Tibial nerve (tissue), 4 donors: ENCODE measurements at regions not wholly inside any gene's neighbourhood (a gene's known extent, or its start where the extent isn't known, plus 50 kb on each side); places are given as distances from the start of the nearest gene placed in this dataset.

Experiments
- DNase-seq, 2 donors: peaks; one replicate each; pipeline ENCODE4 v3.0.0-alpha.2; 2019; ENCODE audit warnings: low spot score in 2 of 2
- H3K27ac ChIP-seq, 4 donors: fragments of 200-600 bp; sonication (generic) in 3 of 4; one replicate each; pipeline ENCODE4 v1.5.1; 2017 to 2019; ENCODE audit warnings: mild to moderate bottlenecking in 1 of 4
- H3K27me3 ChIP-seq, 2 donors: fragments of 200-600 bp; sonication (generic) in 1 of 2; one replicate each; pipeline versions ENCODE4 v1.5.1 to v1.6.0; 2017 to 2019
- H3K36me3 ChIP-seq, 3 donors: fragments of 200-600 bp; sonication (generic); one replicate each; pipeline ENCODE4 v1.5.1; 2018 to 2019
- H3K4me1 ChIP-seq, 4 donors: fragments of 200-600 bp; sonication (generic) in 3 of 4; one replicate each; pipeline ENCODE4 v1.5.1; 2017 to 2019
- H3K4me3 ChIP-seq, 4 donors: fragments of 200-600 bp; sonication (generic) in 3 of 4; one replicate each; pipeline ENCODE4 v1.5.1; 2017 to 2019; ENCODE audit warnings: mild to moderate bottlenecking in 1 of 4, moderate library complexity in 1 of 4
- H3K9me3 ChIP-seq, 4 donors: fragments of 200-600 bp; sonication (generic) in 3 of 4; one replicate each; pipeline ENCODE4 v1.5.1; 2017 to 2019
- EP300 ChIP-seq, 2 donors: sonication (generic); formaldehyde crosslinking; IDR thresholded peaks; one replicate each; pipeline ENCODE4 v1.6.1; 2017; ENCODE audit warnings: antibody characterized with exemption in 2 of 2, mild to moderate bottlenecking in 1 of 2
- POLR2A ChIP-seq, 2 donors: fragments of 450-650 bp; IDR thresholded peaks; one replicate each; pipeline ENCODE4 v1.6.1; 2017; ENCODE audit warnings: antibody characterized with exemption in 2 of 2, mild to moderate bottlenecking in 2 of 2, moderate library complexity in 2 of 2
- WGBS, 2 donors: methylation state at CpG; one replicate each; pipeline ENCODE4 v1.1.5; 2018; 5-methylcytosine and 5-hydroxymethylcytosine counted together
- TF ChIP-seq, protein P1 (sequence below), 5 experiments: fragments of 200-600 bp in 3 of 5; fragments of 450-650 bp in 2 of 5; sonication (generic) in 3 of 5; IDR thresholded peaks; one replicate each; pipeline ENCODE4 v1.5.1; 2016 to 2019; ENCODE audit warnings: antibody characterized with exemption in 5 of 5, mild to moderate bottlenecking in 3 of 5, moderate library complexity in 2 of 5

DNA sequence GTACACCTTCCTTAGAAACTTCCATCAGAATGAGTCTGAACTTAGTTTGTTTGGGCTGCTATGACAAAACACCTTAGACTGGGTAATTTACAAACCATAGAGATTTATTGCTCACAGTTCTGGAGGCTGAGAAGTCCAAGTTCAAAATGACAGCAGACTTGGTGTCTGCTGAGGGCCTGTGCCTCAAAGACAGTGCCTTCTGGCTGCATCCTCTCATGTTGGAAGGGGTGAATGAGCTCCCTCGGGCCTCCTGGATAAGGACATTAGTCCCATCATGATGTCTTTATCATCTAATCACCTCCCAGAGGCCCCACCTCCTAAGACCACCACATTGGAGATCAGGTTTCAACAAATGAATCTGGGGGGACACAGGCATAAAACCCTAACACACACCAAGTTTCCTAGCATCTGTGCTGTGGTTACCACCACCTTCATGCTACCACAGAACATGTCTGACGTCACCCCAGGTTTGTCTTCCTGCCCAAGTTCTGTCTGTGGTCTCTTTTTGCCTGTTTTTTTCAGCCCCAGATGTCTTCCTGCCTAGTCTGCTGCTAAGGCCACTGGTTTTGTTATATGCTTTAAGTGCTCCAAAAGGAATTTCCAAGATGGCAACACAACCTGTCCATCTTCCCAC is 150.9 kb upstream of the COBL start:
- no peaks in the 10 kb centered on the region for H3K36me3 ChIP-seq
- no peak overlapping the region for H3K4me3 ChIP-seq
- H3K27ac ChIP-seq: no peak overlapping the region
- no peaks in the 10 kb centered on the region for H3K9me3 ChIP-seq
- H3K27me3 ChIP-seq: peaks cover 0 to 6% of the 10 kb centered on the region in 2 donors
- TF ChIP-seq EP300 (IDR thresholded peaks at IDR 0.05): no peak
- TF ChIP-seq, protein P1, sequence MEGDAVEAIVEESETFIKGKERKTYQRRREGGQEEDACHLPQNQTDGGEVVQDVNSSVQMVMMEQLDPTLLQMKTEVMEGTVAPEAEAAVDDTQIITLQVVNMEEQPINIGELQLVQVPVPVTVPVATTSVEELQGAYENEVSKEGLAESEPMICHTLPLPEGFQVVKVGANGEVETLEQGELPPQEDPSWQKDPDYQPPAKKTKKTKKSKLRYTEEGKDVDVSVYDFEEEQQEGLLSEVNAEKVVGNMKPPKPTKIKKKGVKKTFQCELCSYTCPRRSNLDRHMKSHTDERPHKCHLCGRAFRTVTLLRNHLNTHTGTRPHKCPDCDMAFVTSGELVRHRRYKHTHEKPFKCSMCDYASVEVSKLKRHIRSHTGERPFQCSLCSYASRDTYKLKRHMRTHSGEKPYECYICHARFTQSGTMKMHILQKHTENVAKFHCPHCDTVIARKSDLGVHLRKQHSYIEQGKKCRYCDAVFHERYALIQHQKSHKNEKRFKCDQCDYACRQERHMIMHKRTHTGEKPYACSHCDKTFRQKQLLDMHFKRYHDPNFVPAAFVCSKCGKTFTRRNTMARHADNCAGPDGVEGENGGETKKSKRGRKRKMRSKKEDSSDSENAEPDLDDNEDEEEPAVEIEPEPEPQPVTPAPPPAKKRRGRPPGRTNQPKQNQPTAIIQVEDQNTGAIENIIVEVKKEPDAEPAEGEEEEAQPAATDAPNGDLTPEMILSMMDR (IDR thresholded peaks at IDR 0.05): no peak
- no peak for TF ChIP-seq POLR2A (IDR thresholded peaks at IDR 0.05)
- 64 to 75% methylated on average over 2 of the region's 2 CpGs for WGBS, 2 donors
- no peak for DNase-seq
- peaks cover 0 to 6% (median 0%) of the 10 kb centered on the region in 4 donors for H3K4me1 ChIP-seq

DNA sequence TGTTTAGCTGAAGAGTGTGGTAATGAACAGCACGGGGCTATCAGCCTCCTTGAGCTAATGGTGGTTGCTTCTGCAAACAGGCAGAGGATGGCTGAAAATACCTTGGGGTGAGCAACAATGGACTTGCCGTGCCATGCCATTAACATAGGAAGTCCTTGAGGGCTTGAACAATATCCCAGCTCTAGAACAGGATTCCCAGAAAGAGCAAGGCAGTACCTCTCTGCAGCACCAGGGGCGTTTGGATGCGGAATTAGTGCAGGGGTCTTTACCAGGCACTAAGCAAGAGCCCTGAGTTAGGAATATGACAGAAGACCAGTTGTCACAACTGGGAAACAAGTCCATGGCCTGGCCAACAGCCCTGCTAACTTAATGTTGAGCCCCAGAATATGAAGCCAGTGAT is 143.2 kb upstream of the COBL start:
- no peak for TF ChIP-seq POLR2A (IDR thresholded peaks at IDR 0.05)
- TF ChIP-seq, protein P1 (IDR thresholded peaks at IDR 0.05): no peak
- no peaks in the 10 kb centered on the region for H3K27me3 ChIP-seq
- WGBS, 2 donors: 75 to 81% methylated on average over 4 of the region's 4 CpGs

DNA sequence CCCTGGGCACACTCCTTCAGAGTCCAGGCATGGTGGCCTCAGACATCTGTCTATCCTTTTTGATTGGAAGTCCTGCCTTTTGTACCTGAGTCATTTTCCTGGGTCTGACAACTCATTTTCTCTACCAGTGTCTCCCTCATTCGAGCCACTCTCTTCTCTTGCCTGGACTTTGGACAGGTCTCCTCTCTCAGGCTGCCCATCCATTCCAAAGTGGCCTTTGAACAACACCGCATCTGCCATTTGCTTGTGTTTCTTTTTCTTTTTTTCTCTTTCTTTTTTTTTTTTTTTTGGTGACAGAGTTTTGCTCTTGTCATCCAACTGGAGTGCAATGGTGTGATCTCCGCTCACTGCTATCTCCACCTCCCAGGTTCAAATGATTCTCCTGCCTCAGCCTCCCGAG is 142.1 kb upstream of the COBL start:
- H3K4me3 ChIP-seq: no peak overlapping the region
- H3K27me3 ChIP-seq: no peaks in the 10 kb centered on the region
- no peaks in the 10 kb centered on the region for H3K9me3 ChIP-seq
- WGBS, 2 donors: 94 to 97% methylated on average over 4 of the region's 4 CpGs
- DNase-seq: no peak
- TF ChIP-seq EP300 (IDR thresholded peaks at IDR 0.05): no peak
- TF ChIP-seq, protein P1 (IDR thresholded peaks at IDR 0.05): no peak
- TF ChIP-seq POLR2A (IDR thresholded peaks at IDR 0.05): no peak
- no peaks in the 10 kb centered on the region for H3K4me1 ChIP-seq
- no peak overlapping the region for H3K27ac ChIP-seq
- no peaks in the 10 kb centered on the region for H3K36me3 ChIP-seq

More for the DNA sequence above, 143.2 kb upstream of the COBL start:
- H3K36me3 ChIP-seq: no peaks in the 10 kb centered on the region
- H3K4me1 ChIP-seq: no peaks in the 10 kb centered on the region
- H3K27ac ChIP-seq: no peak overlapping the region
- H3K9me3 ChIP-seq: no peaks in the 10 kb centered on the region
- H3K4me3 ChIP-seq: no peak overlapping the region
- DNase-seq: no peak

DNA sequence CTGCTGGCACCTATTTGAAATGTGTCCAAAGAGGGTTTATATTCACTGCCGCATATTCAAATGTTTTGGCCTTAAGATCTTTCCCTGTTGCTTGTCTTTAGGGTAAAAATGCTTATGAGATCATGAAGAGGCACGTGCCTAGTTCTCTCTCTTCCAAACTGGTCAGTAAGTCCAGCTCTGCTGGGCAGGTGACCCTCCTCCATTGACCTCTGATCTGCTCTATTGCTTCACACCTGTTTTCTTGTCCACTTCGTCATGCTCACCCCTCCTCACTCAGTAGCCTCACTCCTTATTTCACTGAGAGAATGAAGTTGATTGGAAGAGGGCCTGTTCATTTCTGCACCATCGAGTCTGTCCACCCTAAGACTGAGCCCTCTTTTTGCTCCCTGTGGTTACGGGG is 140.5 kb upstream of the COBL start:
- H3K36me3 ChIP-seq: no peaks in the 10 kb centered on the region
- WGBS, 2 donors: 82 to 83% methylated on average over 5 of the region's 5 CpGs
- H3K27me3 ChIP-seq: no peaks in the 10 kb centered on the region
- H3K27ac ChIP-seq: no peak overlapping the region
- H3K4me3 ChIP-seq: no peak overlapping the region
- TF ChIP-seq, protein P1 (IDR thresholded peaks at IDR 0.05): no peak
- TF ChIP-seq EP300 (IDR thresholded peaks at IDR 0.05): no peak
- TF ChIP-seq POLR2A (IDR thresholded peaks at IDR 0.05): no peak
- DNase-seq: no peak
- no peaks in the 10 kb centered on the region for H3K9me3 ChIP-seq
- peaks cover 0 to 5% (median 0%) of the 10 kb centered on the region in 4 donors for H3K4me1 ChIP-seq

DNA sequence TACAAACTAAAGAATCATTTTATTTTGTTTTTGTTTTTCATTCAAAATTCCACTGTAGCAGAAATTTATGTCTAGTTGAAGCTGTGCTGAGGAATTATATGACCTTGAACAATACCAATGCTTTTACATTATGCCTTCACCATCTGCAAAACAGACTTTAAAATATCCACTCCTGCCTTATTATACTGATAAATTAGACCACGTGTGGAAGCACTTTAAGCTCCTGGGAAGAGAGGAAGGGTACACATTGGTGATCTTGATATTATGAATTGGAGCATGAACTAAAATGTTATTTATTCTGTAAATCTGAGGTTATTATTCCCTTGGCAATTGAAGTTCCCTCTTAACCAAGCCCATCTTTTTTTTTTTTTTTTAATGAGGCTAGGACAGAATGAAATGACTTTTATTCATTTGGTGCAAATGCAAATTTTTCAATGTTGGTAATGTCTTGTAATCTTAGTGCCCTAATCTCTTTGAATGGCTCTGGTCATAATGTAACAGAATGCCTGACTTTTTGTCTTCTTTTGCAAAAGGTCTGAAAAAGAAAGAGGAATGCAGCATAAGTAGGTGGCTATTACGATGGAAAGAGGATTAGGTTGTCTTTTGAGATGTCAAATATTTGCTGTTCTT is 139.9 kb upstream of the COBL start:
- Histone ChIP-seq H3K9me3 (no peaks in the 10 kb centered on the region), H3K4me1 (peaks cover 0 to 5% (median 0%) of the 10 kb centered on the region in 4 donors), H3K36me3 (no peaks in the 10 kb centered on the region), H3K4me3 (no peak overlapping the region), H3K27me3 (no peaks in the 10 kb centered on the region), H3K27ac (no peak overlapping the region)
- no peak for DNase-seq
- 36 to 37% methylated on average over 2 of the region's 2 CpGs for WGBS, 2 donors
- TF ChIP-seq POLR2A (IDR thresholded peaks at IDR 0.05) (no peak), EP300 (IDR thresholded peaks at IDR 0.05) (no peak)
- TF ChIP-seq, protein P1 (IDR thresholded peaks at IDR 0.05): no peak
